GM23338 (cell line): ENCODE measurements at regions not wholly inside any gene's neighbourhood (a gene's known extent, or its start where the extent isn't known, plus 50 kb on each side); places are given as distances from the start of the nearest gene placed in this dataset.
A peak's percentile ranks its signal among the peaks of the same experiment; 100 is the strongest.

Experiments
- ATAC-seq: fragments of 200-7000 bp; cut with Tn5 transposase; 3 replicates; pipeline ENCODE4 v1.9.1; 2020
- DNase-seq: peaks from one replicate; pipeline ENCODE4 v3.0.0-alpha.2; 2015; ENCODE audit warnings: low spot score
- H2AFZ ChIP-seq: fragments of 200-600 bp; sonication (generic); 2 replicates; pipeline ENCODE4 v1.8.0; 2016; ENCODE audit warnings: antibody characterized with exemption, mild to moderate bottlenecking, moderate library complexity
- H3F3A ChIP-seq: fragments of 200-600 bp; sonication (generic); replicated peaks from 2 replicates; pipeline ENCODE4 v1.8.0; 2017; ENCODE audit warnings: antibody characterized with exemption, mixed run types, low read depth
- H3K27ac ChIP-seq: fragments of 200-600 bp; sonication (generic); 2 replicates; pipeline ENCODE4 v1.6.1; 2016; ENCODE audit warnings: low read depth
- H3K27me3 ChIP-seq: fragments of 200-600 bp; sonication (generic); 2 replicates; pipeline ENCODE4 v1.8.0; 2016; ENCODE audit warnings: mild to moderate bottlenecking, mixed run types, moderate library complexity; ENCODE audit not compliant: insufficient read depth
- H3K36me3 ChIP-seq: fragments of 200-600 bp; sonication (generic); 2 replicates; pipeline ENCODE4 v1.8.0; 2016; ENCODE audit warnings: mild to moderate bottlenecking; ENCODE audit not compliant: insufficient read depth
- H3K4me1 ChIP-seq: fragments of 200-600 bp; sonication (generic); 2 replicates; pipeline ENCODE4 v1.8.0; 2016; ENCODE audit warnings: mild to moderate bottlenecking, moderate library complexity; ENCODE audit not compliant: insufficient read depth
- H3K4me2 ChIP-seq: fragments of 200-600 bp; sonication (generic); 2 replicates; pipeline ENCODE4 v1.7.1; 2017; ENCODE audit warnings: mixed run types
- H3K4me3 ChIP-seq: fragments of 200-600 bp; sonication (generic); 2 replicates; pipeline ENCODE4 v1.6.1; 2016; ENCODE audit warnings: mixed run types
- H3K79me2 ChIP-seq: fragments of 200-600 bp; sonication (generic); replicated peaks from 2 replicates; pipeline ENCODE4 v1.8.0; 2017; ENCODE audit warnings: mild to moderate bottlenecking; ENCODE audit not compliant: insufficient read depth
- H3K9me2 ChIP-seq: fragments of 200-600 bp; sonication (generic); 2 replicates; pipeline ENCODE4 v1.8.0; 2017; ENCODE audit not compliant: insufficient read depth
- H4K20me1 ChIP-seq: fragments of 200-600 bp; sonication (generic); replicated peaks from 2 replicates; pipeline ENCODE4 v1.8.0; 2017; ENCODE audit warnings: mild to moderate bottlenecking; ENCODE audit not compliant: insufficient read depth
- H3K27ac Mint-ChIP-seq: 2 replicates; pipeline ENCODE4 v1.8.0; 2020; ENCODE audit warnings: inconsistent platforms, mild to moderate bottlenecking, moderate library complexity, mixed read lengths
- H3K27me3 Mint-ChIP-seq: 3 replicates; pipeline ENCODE4 v1.8.0; 2022; ENCODE audit warnings: low read depth, mild to moderate bottlenecking, moderate library complexity, mixed read lengths, inconsistent platforms; ENCODE audit not compliant: insufficient read depth, poor library complexity
- H3K36me3 Mint-ChIP-seq: 3 replicates; pipeline ENCODE4 v1.8.0; 2021; ENCODE audit warnings: low read depth, mild to moderate bottlenecking, inconsistent platforms, moderate library complexity, mixed read lengths
- H3K4me1 Mint-ChIP-seq: 3 replicates; pipeline ENCODE4 v1.8.0; 2020; ENCODE audit warnings: mild to moderate bottlenecking, inconsistent platforms, mixed read lengths
- H3K4me3 Mint-ChIP-seq: 3 replicates; pipeline ENCODE4 v1.8.0; 2021; ENCODE audit warnings: moderate library complexity, mild to moderate bottlenecking, inconsistent platforms, mixed read lengths
- H3K9me3 Mint-ChIP-seq: 3 replicates; pipeline ENCODE4 v1.8.0; 2020; ENCODE audit warnings: moderate library complexity, mild to moderate bottlenecking, inconsistent platforms, mixed read lengths
- CREB1 ChIP-seq: fragments of 250-450 bp; sonication (Bioruptor Pico); IDR thresholded peaks from 2 replicates; pipeline ENCODE4 v1.5.0; 2020; ENCODE audit warnings: low read depth, mild to moderate bottlenecking, moderate library complexity
- EZH2 ChIP-seq: fragments of 200-600 bp; sonication (generic); IDR thresholded peaks from one replicate; pipeline ENCODE4 v1.8.0; 2017; ENCODE audit warnings: antibody characterized with exemption, mild to moderate bottlenecking, low read depth; ENCODE audit not compliant: unreplicated experiment
- EZH2phosphoT487 ChIP-seq: fragments of 200-600 bp; sonication (generic); IDR thresholded peaks from one replicate; pipeline ENCODE4 v1.8.1; 2018; ENCODE audit warnings: antibody characterized with exemption; ENCODE audit not compliant: unreplicated experiment
- JUNB ChIP-seq: IDR thresholded peaks from one replicate; pipeline ENCODE4 v1.6.1; 2016; ENCODE audit warnings: antibody characterized with exemption; ENCODE audit not compliant: unreplicated experiment
- NANOG ChIP-seq: IDR thresholded peaks from 2 replicates; pipeline ENCODE4 v1.6.1; 2016; ENCODE audit warnings: antibody characterized with exemption, borderline replicate concordance
- POLR2AphosphoS5 ChIP-seq: IDR thresholded peaks from 2 replicates; pipeline ENCODE4 v1.6.1; 2016; ENCODE audit warnings: antibody characterized with exemption, low read depth
- STAT1 ChIP-seq: IDR thresholded peaks from one replicate; pipeline ENCODE4 v1.6.1; 2016; ENCODE audit warnings: antibody characterized with exemption; ENCODE audit not compliant: unreplicated experiment
- ZNF114 ChIP-seq: fragments of 250-450 bp; sonication (Bioruptor Pico); IDR thresholded peaks from 2 replicates; pipeline ENCODE4 v1.5.0; 2020; ENCODE audit warnings: mild to moderate bottlenecking, moderate library complexity
- ZNF331 ChIP-seq: fragments of 250-450 bp; sonication (Bioruptor Pico); IDR thresholded peaks from 2 replicates; pipeline ENCODE4 v1.5.0; 2020; ENCODE audit warnings: low read depth, mild to moderate bottlenecking, moderate library complexity
- TF ChIP-seq, protein P1 (sequence below): IDR thresholded peaks from 2 replicates; pipeline ENCODE4 v1.6.1; 2016; ENCODE audit warnings: antibody characterized with exemption
- TF ChIP-seq, protein P2 (sequence below): IDR thresholded peaks from one replicate; pipeline ENCODE4 v1.6.1; 2018; ENCODE audit warnings: antibody characterized with exemption; ENCODE audit not compliant: unreplicated experiment
- TF ChIP-seq, protein P3 (sequence below), 2 experiments: fragments of 200-600 bp in 1 of 2; sonication (generic) in 1 of 2; conservative IDR thresholded peaks; 2 replicates each; pipeline versions ENCODE4 v1.5.1 to v1.6.1; 2016 to 2017; ENCODE audit warnings: antibody characterized with exemption in 2 of 2, low read depth in 2 of 2, mild to moderate bottlenecking in 2 of 2, moderate library complexity in 1 of 2
- TF ChIP-seq, protein P4 (sequence below): fragments of 250-450 bp; sonication (Bioruptor Pico); IDR thresholded peaks from 2 replicates; pipeline ENCODE4 v1.5.0; 2020; ENCODE audit warnings: mild to moderate bottlenecking, moderate library complexity

GRCh38 chr2:148577845-148578492 is 66.6 kb upstream of the EPC2 start:
- H3K4me1 Mint-ChIP-seq, result peaks cover 30% of the 10 kb centered on the region
- Histone ChIP-seq H3K4me1 (peaks cover 18% of the 10 kb centered on the region), H3K79me2 (no peaks in the 10 kb centered on the region), H3K27me3 (no peaks in the 10 kb centered on the region), H2AFZ (no peak overlapping the region), H3K27ac (no peak overlapping the region), H3K4me3 (no peak overlapping the region), H4K20me1 (no peaks in the 10 kb centered on the region), H3K36me3 (no peaks in the 10 kb centered on the region; the same call in 1 of the 2 replicates), H3K4me2 (0 out of 2 replicates have a peak overlapping the region, but pooled peaks have one; percentile 5), H3K9me2 (no peaks in the 10 kb centered on the region), H3F3A (no peaks in the 10 kb centered on the region)
- no peaks in the 10 kb centered on the region; the same call in 2 of the 3 replicates for H3K9me3 Mint-ChIP-seq
- no peaks in the 10 kb centered on the region for H3K36me3 Mint-ChIP-seq
- peak; percentile 36 for DNase-seq
- H3K4me3 Mint-ChIP-seq, result peak overlapping the region; percentile 1; the same call in 2 of the 3 replicates
- no peaks in the 10 kb centered on the region for H3K27me3 Mint-ChIP-seq
- no peak for TF ChIP-seq EZH2
- TF ChIP-seq EZH2phosphoT487, result no peak
- TF ChIP-seq, protein P1, sequence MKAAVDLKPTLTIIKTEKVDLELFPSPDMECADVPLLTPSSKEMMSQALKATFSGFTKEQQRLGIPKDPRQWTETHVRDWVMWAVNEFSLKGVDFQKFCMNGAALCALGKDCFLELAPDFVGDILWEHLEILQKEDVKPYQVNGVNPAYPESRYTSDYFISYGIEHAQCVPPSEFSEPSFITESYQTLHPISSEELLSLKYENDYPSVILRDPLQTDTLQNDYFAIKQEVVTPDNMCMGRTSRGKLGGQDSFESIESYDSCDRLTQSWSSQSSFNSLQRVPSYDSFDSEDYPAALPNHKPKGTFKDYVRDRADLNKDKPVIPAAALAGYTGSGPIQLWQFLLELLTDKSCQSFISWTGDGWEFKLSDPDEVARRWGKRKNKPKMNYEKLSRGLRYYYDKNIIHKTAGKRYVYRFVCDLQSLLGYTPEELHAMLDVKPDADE, result no peak
- TF ChIP-seq, protein P2, sequence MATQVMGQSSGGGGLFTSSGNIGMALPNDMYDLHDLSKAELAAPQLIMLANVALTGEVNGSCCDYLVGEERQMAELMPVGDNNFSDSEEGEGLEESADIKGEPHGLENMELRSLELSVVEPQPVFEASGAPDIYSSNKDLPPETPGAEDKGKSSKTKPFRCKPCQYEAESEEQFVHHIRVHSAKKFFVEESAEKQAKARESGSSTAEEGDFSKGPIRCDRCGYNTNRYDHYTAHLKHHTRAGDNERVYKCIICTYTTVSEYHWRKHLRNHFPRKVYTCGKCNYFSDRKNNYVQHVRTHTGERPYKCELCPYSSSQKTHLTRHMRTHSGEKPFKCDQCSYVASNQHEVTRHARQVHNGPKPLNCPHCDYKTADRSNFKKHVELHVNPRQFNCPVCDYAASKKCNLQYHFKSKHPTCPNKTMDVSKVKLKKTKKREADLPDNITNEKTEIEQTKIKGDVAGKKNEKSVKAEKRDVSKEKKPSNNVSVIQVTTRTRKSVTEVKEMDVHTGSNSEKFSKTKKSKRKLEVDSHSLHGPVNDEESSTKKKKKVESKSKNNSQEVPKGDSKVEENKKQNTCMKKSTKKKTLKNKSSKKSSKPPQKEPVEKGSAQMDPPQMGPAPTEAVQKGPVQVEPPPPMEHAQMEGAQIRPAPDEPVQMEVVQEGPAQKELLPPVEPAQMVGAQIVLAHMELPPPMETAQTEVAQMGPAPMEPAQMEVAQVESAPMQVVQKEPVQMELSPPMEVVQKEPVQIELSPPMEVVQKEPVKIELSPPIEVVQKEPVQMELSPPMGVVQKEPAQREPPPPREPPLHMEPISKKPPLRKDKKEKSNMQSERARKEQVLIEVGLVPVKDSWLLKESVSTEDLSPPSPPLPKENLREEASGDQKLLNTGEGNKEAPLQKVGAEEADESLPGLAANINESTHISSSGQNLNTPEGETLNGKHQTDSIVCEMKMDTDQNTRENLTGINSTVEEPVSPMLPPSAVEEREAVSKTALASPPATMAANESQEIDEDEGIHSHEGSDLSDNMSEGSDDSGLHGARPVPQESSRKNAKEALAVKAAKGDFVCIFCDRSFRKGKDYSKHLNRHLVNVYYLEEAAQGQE, result no peak
- 0 out of 2 replicates have a peak, but pooled peaks have one; percentile 22 for TF ChIP-seq ZNF331 (CRISPR knock-in tag)
- peak; percentile 56 for TF ChIP-seq CREB1
- TF ChIP-seq ZNF114 (CRISPR knock-in tag), result peak; percentile 97
- TF ChIP-seq STAT1, result no peak
- TF ChIP-seq JUNB, result no peak
- TF ChIP-seq, protein P3, sequence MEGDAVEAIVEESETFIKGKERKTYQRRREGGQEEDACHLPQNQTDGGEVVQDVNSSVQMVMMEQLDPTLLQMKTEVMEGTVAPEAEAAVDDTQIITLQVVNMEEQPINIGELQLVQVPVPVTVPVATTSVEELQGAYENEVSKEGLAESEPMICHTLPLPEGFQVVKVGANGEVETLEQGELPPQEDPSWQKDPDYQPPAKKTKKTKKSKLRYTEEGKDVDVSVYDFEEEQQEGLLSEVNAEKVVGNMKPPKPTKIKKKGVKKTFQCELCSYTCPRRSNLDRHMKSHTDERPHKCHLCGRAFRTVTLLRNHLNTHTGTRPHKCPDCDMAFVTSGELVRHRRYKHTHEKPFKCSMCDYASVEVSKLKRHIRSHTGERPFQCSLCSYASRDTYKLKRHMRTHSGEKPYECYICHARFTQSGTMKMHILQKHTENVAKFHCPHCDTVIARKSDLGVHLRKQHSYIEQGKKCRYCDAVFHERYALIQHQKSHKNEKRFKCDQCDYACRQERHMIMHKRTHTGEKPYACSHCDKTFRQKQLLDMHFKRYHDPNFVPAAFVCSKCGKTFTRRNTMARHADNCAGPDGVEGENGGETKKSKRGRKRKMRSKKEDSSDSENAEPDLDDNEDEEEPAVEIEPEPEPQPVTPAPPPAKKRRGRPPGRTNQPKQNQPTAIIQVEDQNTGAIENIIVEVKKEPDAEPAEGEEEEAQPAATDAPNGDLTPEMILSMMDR (conservative IDR thresholded peaks at IDR 0.05; ENCODE audit: low read depth in 2 of 2), result no peak
- TF ChIP-seq NANOG, result peak; percentile 89
- no peak for TF ChIP-seq POLR2AphosphoS5
- TF ChIP-seq, protein P4, sequence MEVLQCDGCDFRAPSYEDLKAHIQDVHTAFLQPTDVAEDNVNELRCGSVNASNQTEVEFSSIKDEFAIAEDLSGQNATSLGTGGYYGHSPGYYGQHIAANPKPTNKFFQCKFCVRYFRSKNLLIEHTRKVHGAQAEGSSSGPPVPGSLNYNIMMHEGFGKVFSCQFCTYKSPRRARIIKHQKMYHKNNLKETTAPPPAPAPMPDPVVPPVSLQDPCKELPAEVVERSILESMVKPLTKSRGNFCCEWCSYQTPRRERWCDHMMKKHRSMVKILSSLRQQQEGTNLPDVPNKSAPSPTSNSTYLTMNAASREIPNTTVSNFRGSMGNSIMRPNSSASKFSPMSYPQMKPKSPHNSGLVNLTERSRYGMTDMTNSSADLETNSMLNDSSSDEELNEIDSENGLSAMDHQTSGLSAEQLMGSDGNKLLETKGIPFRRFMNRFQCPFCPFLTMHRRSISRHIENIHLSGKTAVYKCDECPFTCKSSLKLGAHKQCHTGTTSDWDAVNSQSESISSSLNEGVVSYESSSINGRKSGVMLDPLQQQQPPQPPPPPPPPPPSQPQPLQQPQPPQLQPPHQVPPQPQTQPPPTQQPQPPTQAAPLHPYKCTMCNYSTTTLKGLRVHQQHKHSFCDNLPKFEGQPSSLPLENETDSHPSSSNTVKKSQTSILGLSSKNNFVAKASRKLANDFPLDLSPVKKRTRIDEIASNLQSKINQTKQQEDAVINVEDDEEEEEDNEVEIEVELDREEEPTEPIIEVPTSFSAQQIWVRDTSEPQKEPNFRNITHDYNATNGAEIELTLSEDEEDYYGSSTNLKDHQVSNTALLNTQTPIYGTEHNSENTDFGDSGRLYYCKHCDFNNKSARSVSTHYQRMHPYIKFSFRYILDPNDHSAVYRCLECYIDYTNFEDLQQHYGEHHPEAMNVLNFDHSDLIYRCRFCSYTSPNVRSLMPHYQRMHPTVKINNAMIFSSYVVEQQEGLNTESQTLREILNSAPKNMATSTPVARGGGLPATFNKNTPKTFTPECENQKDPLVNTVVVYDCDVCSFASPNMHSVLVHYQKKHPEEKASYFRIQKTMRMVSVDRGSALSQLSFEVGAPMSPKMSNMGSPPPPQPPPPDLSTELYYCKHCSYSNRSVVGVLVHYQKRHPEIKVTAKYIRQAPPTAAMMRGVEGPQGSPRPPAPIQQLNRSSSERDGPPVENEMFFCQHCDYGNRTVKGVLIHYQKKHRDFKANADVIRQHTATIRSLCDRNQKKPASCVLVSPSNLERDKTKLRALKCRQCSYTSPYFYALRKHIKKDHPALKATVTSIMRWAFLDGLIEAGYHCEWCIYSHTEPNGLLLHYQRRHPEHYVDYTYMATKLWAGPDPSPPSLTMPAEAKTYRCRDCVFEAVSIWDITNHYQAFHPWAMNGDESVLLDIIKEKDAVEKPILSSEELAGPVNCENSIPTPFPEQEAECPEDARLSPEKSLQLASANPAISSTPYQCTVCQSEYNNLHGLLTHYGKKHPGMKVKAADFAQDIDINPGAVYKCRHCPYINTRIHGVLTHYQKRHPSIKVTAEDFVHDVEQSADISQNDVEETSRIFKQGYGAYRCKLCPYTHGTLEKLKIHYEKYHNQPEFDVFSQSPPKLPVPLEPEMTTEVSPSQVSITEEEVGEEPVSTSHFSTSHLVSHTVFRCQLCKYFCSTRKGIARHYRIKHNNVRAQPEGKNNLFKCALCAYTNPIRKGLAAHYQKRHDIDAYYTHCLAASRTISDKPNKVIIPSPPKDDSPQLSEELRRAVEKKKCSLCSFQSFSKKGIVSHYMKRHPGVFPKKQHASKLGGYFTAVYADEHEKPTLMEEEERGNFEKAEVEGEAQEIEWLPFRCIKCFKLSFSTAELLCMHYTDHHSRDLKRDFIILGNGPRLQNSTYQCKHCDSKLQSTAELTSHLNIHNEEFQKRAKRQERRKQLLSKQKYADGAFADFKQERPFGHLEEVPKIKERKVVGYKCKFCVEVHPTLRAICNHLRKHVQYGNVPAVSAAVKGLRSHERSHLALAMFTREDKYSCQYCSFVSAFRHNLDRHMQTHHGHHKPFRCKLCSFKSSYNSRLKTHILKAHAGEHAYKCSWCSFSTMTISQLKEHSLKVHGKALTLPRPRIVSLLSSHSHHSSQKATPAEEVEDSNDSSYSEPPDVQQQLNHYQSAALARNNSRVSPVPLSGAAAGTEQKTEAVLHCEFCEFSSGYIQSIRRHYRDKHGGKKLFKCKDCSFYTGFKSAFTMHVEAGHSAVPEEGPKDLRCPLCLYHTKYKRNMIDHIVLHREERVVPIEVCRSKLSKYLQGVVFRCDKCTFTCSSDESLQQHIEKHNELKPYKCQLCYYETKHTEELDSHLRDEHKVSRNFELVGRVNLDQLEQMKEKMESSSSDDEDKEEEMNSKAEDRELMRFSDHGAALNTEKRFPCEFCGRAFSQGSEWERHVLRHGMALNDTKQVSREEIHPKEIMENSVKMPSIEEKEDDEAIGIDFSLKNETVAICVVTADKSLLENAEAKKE, result peak; percentile 99
- no peak overlapping the region for H3K27ac Mint-ChIP-seq
- ATAC-seq, result peak; percentile 92
